ENCODE measurements at regions not wholly inside any gene's neighbourhood (a gene's known extent, or its start where the extent isn't known, plus 50 kb on each side); places are given as distances from the start of the nearest gene placed in this dataset.

DNA sequence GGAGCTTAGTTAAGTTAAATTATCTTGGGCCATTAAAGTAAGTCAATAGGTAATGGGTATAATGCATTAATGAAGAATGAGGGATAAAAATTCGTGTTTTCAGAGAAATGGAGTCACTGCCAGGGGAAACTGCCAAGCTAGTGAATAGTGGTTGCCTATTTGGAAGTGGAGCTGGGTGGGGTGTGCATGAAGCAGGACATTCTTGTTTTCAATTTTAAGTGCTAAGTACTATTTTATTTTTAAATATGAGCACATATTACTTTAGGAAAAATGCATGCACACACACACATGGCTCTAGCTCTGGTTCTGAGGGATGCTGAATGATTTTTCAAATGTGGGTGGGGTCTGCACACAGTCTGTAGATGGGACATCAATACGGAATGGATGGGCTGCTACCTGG lies 717.7 kb upstream of the SGCG start:
- TF ChIP-seq, protein P1, sequence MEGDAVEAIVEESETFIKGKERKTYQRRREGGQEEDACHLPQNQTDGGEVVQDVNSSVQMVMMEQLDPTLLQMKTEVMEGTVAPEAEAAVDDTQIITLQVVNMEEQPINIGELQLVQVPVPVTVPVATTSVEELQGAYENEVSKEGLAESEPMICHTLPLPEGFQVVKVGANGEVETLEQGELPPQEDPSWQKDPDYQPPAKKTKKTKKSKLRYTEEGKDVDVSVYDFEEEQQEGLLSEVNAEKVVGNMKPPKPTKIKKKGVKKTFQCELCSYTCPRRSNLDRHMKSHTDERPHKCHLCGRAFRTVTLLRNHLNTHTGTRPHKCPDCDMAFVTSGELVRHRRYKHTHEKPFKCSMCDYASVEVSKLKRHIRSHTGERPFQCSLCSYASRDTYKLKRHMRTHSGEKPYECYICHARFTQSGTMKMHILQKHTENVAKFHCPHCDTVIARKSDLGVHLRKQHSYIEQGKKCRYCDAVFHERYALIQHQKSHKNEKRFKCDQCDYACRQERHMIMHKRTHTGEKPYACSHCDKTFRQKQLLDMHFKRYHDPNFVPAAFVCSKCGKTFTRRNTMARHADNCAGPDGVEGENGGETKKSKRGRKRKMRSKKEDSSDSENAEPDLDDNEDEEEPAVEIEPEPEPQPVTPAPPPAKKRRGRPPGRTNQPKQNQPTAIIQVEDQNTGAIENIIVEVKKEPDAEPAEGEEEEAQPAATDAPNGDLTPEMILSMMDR (IDR thresholded peaks at IDR 0.05; ENCODE audit: low read depth, low read length), result no peak
- no peak for TF ChIP-seq POLR2A (IDR thresholded peaks at IDR 0.05; ENCODE audit: extremely low read depth, insufficient read length)
